HG02970 (cell line): ENCODE measurements at regions not wholly inside any gene's neighbourhood (a gene's known extent, or its start where the extent isn't known, plus 50 kb on each side); places are given as distances from the start of the nearest gene placed in this dataset.
"Not testable (repeated sequence)": the region's sequence is repeated elsewhere in the genome, so short reads cannot be mapped to it uniquely, and the experiment has no call there.

Experiments used
- ATAC-seq: cut with Tn5 transposase; IDR thresholded peaks from one replicate; pipeline ENCODE4 v1.9.1; 2021; ENCODE audit warnings: mild to moderate bottlenecking, moderate library complexity, moderate number of reproducible peaks; ENCODE audit not compliant: unreplicated experiment, low FRiP score

DNA sequence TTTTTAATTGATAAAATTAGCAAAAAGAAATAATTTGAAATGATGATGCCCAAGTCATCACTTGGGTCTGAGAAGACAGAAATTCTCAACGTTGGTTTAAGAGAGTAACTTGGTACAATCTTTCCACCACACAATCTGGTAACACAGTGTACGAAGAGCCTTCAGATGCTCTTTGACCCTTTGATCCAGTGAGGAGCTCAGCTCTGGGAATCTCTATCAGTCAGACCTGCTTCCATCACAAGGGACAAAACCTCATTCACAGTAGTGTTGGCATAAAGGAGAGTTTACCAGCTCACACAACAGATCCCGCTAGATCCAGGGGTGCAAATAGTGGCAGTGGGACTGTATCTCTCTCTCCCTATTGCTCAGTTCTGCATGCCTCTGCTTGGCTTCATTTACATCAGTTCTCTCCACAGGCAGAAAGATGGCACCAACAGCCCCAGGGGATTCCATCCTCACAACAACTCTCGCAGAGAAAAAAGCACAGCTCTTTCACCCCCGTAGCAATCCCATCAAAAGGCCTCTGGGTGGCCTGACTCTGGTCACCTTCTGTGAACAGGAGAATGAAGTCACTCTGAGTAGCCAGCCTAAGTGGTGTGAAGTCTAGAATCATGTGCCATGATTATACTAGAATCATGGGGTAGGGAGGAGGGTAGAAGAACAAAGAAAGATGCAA is 119.7 kb downstream of the ZNF281 start:
- no peak for ATAC-seq

DNA sequence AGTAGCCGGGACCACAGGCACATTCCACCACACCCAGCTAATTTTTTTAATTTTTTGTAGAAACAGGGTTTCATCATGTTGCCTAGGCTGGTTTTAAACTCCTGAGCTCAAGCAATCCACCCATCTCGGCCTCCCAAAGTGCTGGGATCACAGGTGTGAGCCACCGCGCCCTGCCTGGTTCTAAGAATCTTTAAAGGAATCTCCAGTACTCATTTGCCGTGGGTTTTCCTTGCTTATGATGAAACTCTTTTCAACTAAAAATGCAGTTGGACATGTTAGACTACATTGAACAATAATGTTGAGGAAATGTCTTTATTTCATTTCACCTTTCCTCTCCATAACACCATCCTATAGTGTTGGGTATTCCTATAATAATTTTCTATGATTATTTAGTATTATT is 121.6 kb downstream of the ZNF281 start:
- ATAC-seq, result no peak

DNA sequence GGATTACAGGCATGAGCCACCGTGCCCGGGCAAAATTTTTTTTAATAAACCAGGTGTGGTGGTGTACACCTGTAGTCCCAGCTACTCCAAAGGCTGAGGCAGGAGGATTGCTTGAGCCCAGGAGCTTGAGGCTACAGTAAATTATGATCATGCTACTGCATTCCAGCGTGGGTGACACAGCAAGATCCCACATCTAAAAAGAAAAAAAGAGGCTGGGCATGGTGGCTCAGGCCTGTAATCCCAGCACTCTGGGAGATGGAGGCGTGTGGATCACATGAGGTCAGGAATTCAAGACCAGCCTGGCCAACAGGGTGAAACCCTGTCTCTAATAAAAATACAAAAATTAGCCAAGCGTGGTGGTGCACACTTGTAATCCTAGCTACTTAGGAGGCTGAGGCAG is 125.6 kb downstream of the ZNF281 start:
- not testable (repeated sequence) for ATAC-seq

DNA sequence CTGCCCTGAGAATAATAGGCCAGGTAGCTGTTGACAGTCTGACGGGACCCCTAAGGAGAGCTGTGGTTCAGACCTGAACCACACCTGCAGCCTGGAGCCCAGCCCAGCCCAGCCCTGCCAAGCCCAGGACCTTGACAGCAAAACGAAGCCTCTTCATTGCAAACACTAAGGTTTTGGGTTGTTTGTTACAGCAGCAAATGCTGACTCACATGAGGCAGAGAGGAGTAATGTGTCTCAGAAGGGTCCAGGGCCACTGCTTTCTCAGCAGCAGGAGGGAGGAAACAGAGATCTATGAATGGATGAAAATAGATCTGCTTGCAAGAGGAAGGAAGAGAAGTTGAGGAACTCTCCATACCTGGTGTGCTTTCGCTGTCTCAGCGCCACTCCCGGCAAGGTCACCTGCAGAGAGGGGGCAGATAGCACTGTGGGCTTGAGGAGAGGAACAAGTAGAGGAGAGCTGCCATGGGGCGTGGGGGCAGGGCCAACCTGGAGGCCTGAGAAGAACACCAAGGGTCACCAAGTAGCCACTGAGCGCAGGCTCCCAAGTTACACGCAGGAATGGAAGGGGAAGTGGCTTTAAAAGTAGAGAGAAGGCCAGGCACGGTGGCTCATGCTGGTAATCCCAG is 127.2 kb downstream of the ZNF281 start:
- ATAC-seq, result no peak

DNA sequence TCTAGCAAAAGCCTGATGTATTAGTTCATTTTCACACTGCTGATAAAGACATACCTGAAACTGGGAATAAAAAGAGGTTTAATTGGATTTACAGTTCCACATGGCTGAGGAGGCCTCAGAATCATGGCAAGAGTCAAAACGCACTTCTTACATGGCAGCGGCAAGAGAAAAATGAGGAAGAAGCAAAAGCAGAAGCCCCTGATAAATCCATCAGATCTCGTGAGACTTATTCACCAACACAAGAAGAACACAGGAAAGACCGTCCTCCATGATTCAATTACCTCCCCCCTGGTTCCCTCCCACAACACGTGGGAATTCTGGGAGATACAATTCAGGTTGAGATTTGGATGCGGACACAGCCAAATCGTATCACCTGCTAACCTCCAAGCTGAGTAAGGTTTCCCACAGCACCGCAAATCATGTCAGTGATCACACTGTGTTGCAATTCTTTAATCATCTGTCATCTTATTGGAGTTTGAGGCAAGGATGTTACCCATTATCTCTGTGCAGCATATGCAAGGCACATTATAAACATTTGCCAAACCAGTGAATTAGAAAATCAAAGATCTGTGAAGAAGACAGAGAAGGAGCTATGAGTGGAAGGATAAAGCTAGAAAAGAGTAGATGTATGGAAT is 128.5 kb downstream of the ZNF281 start:
- no peak for ATAC-seq

DNA sequence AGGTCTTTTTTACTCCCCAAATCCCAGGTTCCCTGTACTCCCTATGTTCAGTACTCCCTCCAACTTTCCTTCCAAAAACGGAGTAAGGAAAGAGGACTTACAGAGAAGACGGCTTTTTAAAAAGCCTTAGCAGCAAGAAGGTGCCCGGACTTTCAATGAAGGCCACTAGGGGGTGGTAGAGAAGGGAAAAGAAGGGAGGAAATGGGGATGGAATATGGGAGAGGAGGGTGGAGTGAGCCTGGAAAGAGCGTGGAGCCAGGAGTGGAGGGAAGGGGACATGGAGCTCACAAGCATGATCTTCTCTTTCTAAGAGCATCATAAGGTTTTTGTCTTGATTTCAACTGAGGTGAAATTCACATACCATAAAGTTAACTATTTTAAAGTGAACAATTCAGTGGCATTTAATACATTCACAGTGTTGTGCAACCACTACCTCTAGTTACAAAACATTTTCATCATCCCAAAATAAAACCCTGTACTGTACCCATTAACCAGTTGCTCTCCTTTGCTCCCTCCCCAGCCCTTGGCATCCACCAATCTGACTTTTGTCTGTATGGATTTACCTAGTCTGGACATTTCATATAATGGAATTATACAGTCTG is 129.9 kb downstream of the ZNF281 start:
- ATAC-seq, result no peak

DNA sequence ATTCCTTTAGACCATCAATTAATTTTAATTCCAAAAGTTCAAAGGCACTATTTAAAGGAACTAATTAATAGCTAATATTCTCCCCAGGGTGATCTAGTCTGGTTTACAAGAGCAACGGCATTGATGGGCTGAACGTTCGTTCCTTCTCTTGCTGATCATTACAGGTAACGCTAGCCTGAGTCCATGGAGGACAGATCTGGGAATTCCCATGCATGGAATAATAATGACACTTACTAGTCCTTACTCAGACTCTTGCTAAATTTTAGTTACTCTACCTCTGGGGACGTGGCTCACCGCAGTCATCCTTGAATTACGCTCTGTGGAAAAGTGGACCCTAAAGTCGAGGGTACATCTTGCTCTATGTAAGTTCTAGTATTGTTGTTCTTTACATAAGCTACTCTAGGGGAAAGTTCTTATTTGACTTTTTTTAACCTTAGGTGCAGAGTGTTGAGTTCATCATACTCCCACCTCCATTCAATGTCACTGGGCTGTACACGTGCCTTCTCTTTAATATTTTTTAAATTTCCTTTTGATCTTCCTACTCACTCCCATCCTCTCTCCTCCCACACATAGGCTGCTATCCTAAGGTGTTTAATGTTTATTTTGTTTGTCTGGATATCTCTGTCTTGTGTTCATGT is 133.9 kb downstream of the ZNF281 start:
- no peak for ATAC-seq

DNA sequence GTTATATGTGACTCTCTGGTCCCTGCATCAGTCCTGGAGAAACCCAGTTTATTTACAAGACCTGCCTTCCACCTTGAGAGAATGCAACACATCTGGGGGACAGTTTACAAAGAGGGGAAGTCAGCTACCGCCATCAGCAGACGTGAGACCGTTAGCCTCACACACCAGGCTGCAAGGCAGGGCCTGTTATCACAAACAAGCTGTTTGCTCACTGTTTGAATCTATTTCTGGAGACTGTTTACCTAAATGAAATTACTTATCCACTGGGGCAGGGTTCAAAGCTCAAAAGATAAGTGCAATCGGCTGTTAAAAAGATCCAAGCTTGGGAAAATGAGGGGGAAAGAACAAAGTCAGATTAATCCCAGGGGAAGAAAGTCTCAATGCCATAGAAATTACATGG is 134.4 kb downstream of the ZNF281 start:
- no peak for ATAC-seq

DNA sequence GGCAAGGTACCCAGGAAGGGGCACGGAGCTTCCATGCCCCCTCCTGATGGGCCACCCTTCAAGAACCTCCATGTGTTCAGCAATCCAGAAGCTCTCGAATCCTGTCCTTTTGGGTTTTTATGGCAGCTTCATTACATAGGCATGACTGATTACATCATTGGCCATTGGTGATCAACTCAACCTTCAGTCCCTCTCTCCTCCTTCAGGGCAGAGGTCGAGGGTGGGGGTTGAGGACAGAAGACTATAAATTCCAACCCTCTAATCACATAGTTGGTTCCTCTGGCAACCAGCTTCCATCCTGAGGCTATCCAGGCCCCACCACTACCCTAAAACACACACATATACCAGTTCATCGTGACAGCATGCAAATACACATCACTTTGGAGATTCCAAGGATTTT is 135.7 kb downstream of the ZNF281 start:
- no peak for ATAC-seq

DNA sequence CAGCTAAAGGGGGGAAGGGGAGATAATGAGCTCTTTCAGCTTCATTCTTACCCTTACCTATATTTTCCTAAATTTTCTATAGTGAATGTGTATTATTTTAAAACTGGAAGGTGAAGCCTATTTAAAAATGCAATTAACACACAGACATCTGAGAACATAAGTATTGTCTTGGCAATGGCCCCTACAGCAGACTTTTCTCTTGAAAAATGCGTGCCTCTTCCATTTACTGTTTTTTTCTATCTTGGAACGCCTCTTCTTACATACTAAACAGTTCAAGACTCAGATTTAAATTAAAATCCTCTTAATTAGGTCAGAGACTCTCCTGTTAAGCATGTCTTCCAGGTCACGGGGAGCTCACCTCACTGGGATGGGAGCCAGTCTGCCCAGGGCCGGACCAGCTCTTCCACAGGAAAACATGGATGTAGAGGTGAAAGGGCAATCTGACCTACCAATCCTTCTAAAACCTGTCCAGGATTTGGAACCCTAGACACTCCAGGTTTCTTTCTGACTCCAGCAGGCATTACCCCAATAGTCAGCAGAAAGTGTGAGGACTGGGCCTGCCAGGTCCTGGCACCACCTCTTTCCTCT is 137.3 kb downstream of the ZNF281 start:
- ATAC-seq, result no peak

DNA sequence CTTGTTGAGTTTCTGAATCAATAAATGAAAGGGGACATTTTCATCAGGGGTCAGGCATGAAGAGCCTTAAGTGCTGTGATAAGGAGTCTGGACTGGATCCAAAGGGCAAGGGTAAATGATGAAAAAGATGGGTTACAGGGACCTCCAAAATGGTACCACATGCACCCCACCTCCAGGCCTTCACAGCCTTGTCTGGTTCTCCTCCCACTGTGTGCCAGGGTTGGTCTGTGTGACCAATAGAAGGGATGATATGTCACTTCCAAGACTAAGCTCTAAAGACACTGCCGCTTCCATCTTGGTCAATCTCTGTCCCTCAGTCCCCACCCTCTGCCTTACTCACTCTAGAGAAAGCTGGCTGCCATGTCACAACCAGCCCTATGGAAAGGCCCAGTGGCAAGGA is 140.6 kb downstream of the ZNF281 start:
- ATAC-seq, result no peak

DNA sequence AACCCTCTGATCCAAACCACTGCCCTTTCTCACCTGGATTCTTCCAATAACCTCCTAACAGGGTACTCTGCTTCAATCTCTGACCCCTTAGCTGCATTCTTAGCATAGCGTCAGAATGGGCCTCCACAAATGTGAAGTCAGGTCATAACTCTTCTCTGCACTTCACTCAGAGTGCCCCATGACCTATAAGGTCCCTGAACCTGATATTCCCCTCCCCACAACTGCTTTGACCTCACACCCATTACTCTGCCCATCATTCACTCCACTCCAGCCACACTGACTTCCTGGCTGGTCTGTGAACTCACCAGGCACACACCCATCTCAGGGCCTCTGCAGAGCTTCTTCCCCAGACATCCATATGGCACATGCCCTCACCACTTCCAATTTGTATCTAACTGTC is 141.9 kb downstream of the ZNF281 start:
- no peak for ATAC-seq

DNA sequence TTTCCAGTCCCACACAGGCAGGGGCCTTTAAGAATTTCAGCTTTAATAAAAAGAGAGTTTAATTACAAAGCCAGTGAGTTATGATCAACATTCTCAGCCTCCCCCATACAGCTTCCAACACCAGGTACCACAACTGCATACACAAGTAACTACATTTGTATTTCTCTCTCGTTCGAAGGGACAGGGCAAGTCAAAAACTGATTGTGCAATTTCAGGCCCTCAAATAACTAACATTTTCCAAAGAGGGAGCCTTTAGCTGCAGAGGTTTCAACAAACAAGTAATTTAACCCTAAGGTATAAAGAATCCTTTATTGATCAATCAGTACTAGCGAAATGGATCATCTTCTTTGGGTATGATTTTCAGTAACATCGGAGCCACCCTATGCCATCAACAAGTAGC is 142.4 kb downstream of the ZNF281 start:
- no peak for ATAC-seq

DNA sequence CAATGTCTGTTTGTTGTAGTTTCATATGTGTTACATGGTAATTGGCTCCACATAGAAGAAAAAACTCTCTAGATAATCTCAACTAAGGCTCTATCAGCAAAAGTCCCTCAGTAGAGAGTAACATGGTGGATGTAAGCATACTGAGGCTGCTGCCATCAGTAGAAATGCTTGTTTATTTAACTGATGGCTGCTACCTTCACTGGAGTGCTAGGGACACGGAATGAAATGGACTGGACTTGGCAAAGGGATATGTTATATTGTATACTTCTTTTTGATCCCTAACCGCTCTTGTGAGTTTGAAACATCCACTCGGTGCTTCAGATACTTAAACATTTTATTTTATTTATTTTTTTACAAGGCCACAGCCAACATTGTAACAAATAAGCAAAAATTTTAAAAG is 143.0 kb downstream of the ZNF281 start:
- ATAC-seq, result no peak

DNA sequence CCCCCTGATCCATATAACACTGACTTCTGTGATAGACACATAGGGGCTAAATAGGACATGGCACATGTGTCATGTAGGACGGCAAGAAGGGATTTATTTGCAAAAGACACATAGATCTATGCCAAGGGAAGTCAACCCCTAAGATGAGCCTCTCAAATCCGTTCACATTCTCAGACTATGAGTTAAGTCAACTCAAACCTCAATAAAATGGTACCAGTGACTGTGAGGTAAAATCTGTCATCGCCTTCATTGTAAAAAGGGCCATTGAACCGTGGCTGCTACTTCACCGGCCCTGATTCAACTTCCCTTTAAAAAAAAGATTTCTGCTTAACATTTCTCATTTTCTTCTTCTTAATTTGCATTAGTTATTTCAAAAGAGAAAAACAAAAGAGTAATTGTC is 144.0 kb downstream of the ZNF281 start:
- ATAC-seq, result no peak

DNA sequence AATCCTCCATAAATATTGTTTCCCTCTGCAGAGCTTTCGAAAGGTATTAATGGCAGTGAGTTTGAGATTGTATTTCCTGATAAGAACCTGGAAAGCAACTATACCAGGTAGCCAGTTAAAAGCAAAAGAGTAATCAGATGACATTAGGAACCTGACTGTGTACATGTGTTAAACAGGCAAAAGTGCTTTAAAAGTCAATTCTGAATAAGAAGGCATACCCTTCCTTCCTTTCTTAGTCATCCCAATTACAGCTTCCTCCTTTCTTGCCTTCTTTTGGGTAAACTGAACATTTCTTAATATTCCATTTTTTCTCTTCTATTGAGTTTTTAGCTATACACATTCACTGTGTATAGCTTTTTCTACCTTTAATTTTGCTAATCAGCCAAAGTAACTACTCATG is 144.7 kb downstream of the ZNF281 start:
- ATAC-seq, result no peak

DNA sequence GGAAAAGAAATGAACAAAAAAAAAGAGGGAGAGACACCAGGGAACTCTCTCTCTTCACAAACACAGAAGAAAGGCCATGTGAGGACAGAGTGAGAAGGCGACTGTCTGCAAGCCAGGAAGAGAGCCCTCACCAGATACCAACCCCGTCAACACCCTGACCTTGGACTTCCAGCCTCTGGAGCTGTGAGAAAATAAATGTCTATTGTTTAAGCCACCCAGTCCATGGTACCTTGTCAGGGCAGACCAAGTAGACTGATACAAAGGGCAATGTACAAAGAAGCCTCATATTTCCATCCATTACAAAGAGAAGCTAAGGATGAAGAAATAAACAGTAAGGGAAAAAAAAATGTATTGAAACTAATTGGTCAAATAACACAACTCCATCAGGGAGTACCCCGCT is 146.6 kb downstream of the ZNF281 start:
- no peak for ATAC-seq

DNA sequence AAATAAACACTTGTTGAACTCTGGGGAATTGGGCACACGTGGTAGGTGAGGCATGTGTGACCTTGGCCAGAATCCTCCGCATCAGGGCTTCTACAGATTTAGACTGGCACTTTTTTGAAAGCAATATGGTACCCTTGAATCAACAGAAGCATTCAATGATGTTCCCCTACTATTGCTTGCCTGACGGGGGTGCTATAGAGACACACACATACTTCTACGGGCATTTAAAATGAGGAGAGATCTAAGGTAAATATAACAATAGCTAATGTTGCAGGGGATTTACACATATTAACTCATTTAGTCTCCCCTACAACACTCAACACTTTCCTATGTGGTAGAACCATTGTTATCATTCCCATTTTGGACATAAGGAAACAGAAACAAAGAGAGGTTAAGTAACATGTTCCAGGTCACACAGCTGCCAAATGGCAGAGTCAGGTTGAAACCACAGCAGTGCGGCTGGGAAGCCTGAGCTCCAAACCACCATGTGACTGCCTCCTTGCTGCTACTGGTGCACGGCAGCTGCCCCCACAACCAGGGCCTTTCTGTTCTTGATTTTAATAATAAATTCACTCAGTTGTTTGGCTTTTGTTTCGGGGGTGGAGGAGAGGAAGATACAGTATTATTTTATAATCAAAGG is 147.4 kb downstream of the ZNF281 start:
- ATAC-seq, result no peak

DNA sequence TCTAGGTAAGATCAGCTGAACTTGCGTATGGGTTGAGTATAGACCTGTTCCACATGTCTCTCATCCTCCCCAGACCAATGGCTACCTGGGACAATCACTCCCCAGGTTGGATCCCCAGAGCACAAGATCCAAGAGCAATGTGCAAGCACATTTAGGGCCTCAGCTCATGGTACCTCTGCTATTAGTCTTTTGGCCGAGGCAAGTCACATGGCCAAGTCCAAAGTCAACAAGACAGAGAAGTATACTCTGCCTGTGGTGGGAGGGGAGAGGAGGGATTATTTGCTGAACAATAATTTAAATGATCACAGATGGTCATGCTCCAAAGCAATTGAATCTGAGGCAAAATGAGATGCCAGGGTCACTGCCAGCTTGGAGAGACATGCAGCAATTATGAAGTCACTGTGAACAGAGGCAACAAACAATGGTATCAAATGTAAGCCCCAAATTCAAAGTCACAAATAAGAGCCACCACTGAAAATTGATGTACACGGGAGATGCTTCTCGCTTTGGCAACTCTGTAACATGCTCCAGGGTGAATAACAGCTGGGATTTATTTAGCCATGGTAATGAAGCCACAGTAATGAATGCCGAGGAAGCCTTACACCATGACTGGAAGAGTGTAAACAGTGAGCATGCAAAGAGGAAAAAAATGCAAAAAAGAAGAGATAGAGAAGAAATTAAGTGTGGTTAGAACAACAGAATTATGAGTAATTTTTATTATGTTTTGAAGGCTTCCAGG is 149.1 kb downstream of the ZNF281 start:
- no peak for ATAC-seq
